Neural progenitor cell (in vitro differentiated cells): ENCODE measurements at regions not wholly inside any gene's neighbourhood (a gene's known extent, or its start where the extent isn't known, plus 50 kb on each side); places are given as distances from the start of the nearest gene placed in this dataset.

Experiments
- DNase-seq: peaks from one replicate; pipeline ENCODE4 v3.0.0-alpha.2; 2016; ENCODE audit warnings: low spot score
- H2AFZ ChIP-seq: fragments of 200-600 bp; sonication (generic); replicated peaks from 2 replicates; pipeline ENCODE4 v1.6.1; 2016; ENCODE audit warnings: antibody characterized with exemption
- H3F3A ChIP-seq: fragments of 200-600 bp; sonication (generic); 2 replicates; pipeline ENCODE4 v1.6.1; 2016; ENCODE audit warnings: antibody characterized with exemption, low read depth
- H3K27ac ChIP-seq: fragments of 200-600 bp; sonication (generic); 2 replicates; pipeline ENCODE4 v1.5.1; 2016; ENCODE audit warnings: mild to moderate bottlenecking
- H3K27me3 ChIP-seq: fragments of 200-600 bp; sonication (generic); 2 replicates; pipeline ENCODE4 v1.6.1; 2016; ENCODE audit warnings: mild to moderate bottlenecking, moderate library complexity
- H3K36me3 ChIP-seq: fragments of 200-600 bp; sonication (generic); 2 replicates; pipeline ENCODE4 v1.5.1; 2016
- H3K4me1 ChIP-seq: fragments of 200-600 bp; sonication (generic); 2 replicates; pipeline ENCODE4 v1.6.1; 2016; ENCODE audit warnings: mixed run types
- H3K4me2 ChIP-seq: fragments of 200-600 bp; sonication (generic); 2 replicates; pipeline ENCODE4 v1.6.1; 2016
- H3K4me3 ChIP-seq: fragments of 200-600 bp; sonication (generic); 2 replicates; pipeline ENCODE4 v1.5.1; 2016
- H3K79me2 ChIP-seq: fragments of 200-600 bp; sonication (generic); 2 replicates; pipeline ENCODE4 v1.6.1; 2016; ENCODE audit warnings: low read depth
- H3K9ac ChIP-seq: fragments of 200-600 bp; sonication (generic); 2 replicates; pipeline ENCODE4 v1.6.1; 2016
- H3K9me3 ChIP-seq: fragments of 200-600 bp; sonication (generic); 2 replicates; pipeline ENCODE4 v1.5.1; 2016; ENCODE audit warnings: low read depth
- H4K20me1 ChIP-seq: fragments of 200-600 bp; sonication (generic); 2 replicates; pipeline ENCODE4 v1.6.1; 2016; ENCODE audit warnings: low read depth
- H3K27ac Mint-ChIP-seq: 3 replicates; pipeline ENCODE4 v1.8.0; 2021; ENCODE audit warnings: mixed read lengths
- H3K27me3 Mint-ChIP-seq: 2 replicates; pipeline ENCODE4 v1.8.0; 2022; ENCODE audit warnings: low read depth, mild to moderate bottlenecking, inconsistent platforms, moderate library complexity, mixed read lengths; ENCODE audit not compliant: insufficient read depth
- H3K36me3 Mint-ChIP-seq: 3 replicates; pipeline ENCODE4 v1.8.0; 2021; ENCODE audit warnings: mixed read lengths
- H3K4me1 Mint-ChIP-seq: 3 replicates; pipeline ENCODE4 v1.8.0; 2021; ENCODE audit warnings: mixed read lengths
- H3K4me3 Mint-ChIP-seq: 3 replicates; pipeline ENCODE4 v1.8.0; 2021; ENCODE audit warnings: mild to moderate bottlenecking, moderate library complexity, mixed read lengths
- H3K9me3 Mint-ChIP-seq: 3 replicates; pipeline ENCODE4 v1.8.0; 2020; ENCODE audit warnings: mixed read lengths
- EZH2 ChIP-seq: fragments of 200-600 bp; sonication (generic); IDR thresholded peaks from 2 replicates; pipeline ENCODE4 v1.6.1; 2017; ENCODE audit warnings: antibody characterized with exemption, mild to moderate bottlenecking, moderate library complexity
- EZH2phosphoT487 ChIP-seq: fragments of 200-600 bp; sonication (generic); IDR thresholded peaks from 2 replicates; pipeline ENCODE4 v1.6.1; 2017; ENCODE audit warnings: antibody characterized with exemption
- TF ChIP-seq, protein P1 (sequence below): fragments of 200-600 bp; sonication (generic); IDR thresholded peaks from 2 replicates; pipeline ENCODE4 v1.5.1; 2017; ENCODE audit warnings: antibody characterized with exemption, mild to moderate bottlenecking

DNA sequence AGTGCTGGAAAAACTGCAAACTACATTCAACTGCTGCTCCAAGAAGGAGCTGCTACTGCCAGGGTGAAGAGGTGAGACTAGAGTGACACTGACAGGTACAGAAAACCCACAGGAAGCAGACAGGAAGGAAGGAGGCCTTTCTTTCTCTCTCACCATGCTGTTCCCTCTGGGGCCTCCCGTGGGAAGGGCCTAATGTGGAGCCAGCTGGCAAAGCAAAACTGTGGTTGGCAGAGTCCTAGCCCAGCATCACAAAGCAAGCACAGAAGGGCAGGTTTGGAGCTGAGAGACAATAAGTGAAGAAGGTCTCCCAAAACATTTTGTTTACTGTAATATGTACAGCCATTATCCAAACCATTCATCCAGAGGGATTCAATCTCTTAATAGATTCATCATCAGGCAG is 122.5 kb upstream of the MAX start:
- TF ChIP-seq EZH2 (no peak), EZH2phosphoT487 (no peak)
- TF ChIP-seq, protein P1, sequence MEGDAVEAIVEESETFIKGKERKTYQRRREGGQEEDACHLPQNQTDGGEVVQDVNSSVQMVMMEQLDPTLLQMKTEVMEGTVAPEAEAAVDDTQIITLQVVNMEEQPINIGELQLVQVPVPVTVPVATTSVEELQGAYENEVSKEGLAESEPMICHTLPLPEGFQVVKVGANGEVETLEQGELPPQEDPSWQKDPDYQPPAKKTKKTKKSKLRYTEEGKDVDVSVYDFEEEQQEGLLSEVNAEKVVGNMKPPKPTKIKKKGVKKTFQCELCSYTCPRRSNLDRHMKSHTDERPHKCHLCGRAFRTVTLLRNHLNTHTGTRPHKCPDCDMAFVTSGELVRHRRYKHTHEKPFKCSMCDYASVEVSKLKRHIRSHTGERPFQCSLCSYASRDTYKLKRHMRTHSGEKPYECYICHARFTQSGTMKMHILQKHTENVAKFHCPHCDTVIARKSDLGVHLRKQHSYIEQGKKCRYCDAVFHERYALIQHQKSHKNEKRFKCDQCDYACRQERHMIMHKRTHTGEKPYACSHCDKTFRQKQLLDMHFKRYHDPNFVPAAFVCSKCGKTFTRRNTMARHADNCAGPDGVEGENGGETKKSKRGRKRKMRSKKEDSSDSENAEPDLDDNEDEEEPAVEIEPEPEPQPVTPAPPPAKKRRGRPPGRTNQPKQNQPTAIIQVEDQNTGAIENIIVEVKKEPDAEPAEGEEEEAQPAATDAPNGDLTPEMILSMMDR = no peak
- Histone ChIP-seq H3K4me1 (peaks cover 48% of the 10 kb centered on the region), H2AFZ (peak overlapping the region; percentile 8), H3K27ac (no peak overlapping the region), H3K4me2 (no peak overlapping the region), H3K9ac (no peak overlapping the region), H3K9me3 (no peaks in the 10 kb centered on the region), H3K36me3 (no peaks in the 10 kb centered on the region), H3F3A (peaks cover 45% of the 10 kb centered on the region), H3K4me3 (no peak overlapping the region), H4K20me1 (no peaks in the 10 kb centered on the region), H3K27me3 (no peaks in the 10 kb centered on the region), H3K79me2 (no peaks in the 10 kb centered on the region)
- Mint-ChIP-seq H3K36me3 (no peaks in the 10 kb centered on the region), H3K4me1 (peaks cover 59% of the 10 kb centered on the region), H3K4me3 (no peak overlapping the region), H3K9me3 (peaks cover 9% of the 10 kb centered on the region), H3K27ac (peak overlapping the region; percentile 55), H3K27me3 (no peaks in the 10 kb centered on the region)
- no peak for DNase-seq

DNA sequence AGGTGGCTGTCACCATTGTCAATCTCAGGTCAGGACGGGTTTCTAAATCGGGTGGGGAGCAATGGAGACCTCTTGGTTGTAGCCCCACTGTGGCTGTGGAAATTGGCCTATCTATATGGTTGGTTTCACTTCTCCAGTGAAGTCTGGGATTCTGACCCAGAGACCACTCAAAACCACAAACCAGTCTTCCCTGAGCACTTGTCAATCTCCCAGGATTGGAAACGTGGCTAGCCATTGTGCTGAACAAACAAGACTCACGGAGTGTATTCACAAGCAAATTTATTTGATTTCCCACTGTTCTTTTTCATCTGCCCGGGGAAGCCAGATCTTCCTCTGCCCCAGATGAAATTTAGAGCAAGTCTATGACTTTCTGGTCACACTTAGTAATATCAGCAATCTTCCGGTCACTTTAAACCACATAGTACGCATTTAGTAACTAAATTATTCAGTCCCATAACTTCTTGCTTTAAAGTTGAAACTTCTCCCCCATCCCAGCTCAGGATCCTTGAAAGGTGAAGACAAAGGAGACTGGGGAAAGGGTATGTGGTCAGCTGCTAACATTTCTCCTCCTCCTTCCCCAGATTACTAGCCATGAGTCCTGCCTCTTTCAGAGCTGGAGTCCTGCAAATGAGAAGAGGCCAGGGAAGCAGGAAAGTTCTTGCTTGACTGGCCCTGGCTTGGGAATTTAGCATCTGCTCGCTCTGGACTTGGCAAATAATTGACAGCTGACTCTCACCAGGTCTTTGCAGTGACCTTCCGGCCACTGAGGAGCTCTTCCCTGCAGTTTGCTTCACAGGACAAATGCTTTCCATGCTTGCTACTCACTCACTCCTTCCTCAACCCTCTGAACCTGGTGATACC is 123.2 kb upstream of the MAX start:
- TF ChIP-seq EZH2 (no peak), EZH2phosphoT487 (no peak)
- TF ChIP-seq, protein P1 = no peak
- peaks cover 2% of the 10 kb centered on the region for H3K27me3 Mint-ChIP-seq
- H2AFZ ChIP-seq = peak overlapping the region; percentile 8
- no peak overlapping the region for H3K9ac ChIP-seq
- H3K4me2 ChIP-seq = peak overlapping the region; percentile 8
- H3K27me3 ChIP-seq = no peaks in the 10 kb centered on the region
- peaks cover 66% of the 10 kb centered on the region for H3K4me1 Mint-ChIP-seq
- no peaks in the 10 kb centered on the region for H3K9me3 ChIP-seq
- H3F3A ChIP-seq = peaks cover 53% of the 10 kb centered on the region
- peaks cover 55% of the 10 kb centered on the region for H3K4me1 ChIP-seq
- H3K36me3 ChIP-seq = no peaks in the 10 kb centered on the region
- no peaks in the 10 kb centered on the region for H4K20me1 ChIP-seq
- H3K9me3 Mint-ChIP-seq = peaks cover 4% of the 10 kb centered on the region
- no peaks in the 10 kb centered on the region for H3K36me3 Mint-ChIP-seq
- H3K27ac Mint-ChIP-seq = peak overlapping the region; percentile 92
- H3K4me3 ChIP-seq = no peak overlapping the region
- no peak for DNase-seq
- H3K27ac ChIP-seq = no peak overlapping the region
- H3K79me2 ChIP-seq = no peaks in the 10 kb centered on the region
- H3K4me3 Mint-ChIP-seq = peak overlapping the region; percentile 2

GRCh38 chr14:65226824-65227604 is 124.7 kb upstream of the MAX start:
- H3K4me2 ChIP-seq = peak overlapping the region; percentile 5
- no peaks in the 10 kb centered on the region for H3K9me3 Mint-ChIP-seq
- H3F3A ChIP-seq = peaks cover 61% of the 10 kb centered on the region
- H3K27me3 ChIP-seq = no peaks in the 10 kb centered on the region
- no peak overlapping the region for H3K4me3 Mint-ChIP-seq
- no peaks in the 10 kb centered on the region for H4K20me1 ChIP-seq
- peak overlapping the region; percentile 94 for H3K27ac Mint-ChIP-seq
- peak overlapping the region; percentile 14 for H3K27ac ChIP-seq
- no peak overlapping the region for H3K4me3 ChIP-seq
- H3K4me1 ChIP-seq = peaks cover 70% of the 10 kb centered on the region
- TF ChIP-seq EZH2phosphoT487 = no peak
- TF ChIP-seq EZH2 = no peak
- TF ChIP-seq, protein P1 = no peak
- peaks cover 72% of the 10 kb centered on the region for H3K4me1 Mint-ChIP-seq
- H3K36me3 ChIP-seq = no peaks in the 10 kb centered on the region
- no peak for DNase-seq
- no peak overlapping the region for H3K9ac ChIP-seq
- no peaks in the 10 kb centered on the region for H3K79me2 ChIP-seq
- H2AFZ ChIP-seq = no peak overlapping the region
- H3K36me3 Mint-ChIP-seq = no peaks in the 10 kb centered on the region
- peaks cover 2% of the 10 kb centered on the region for H3K27me3 Mint-ChIP-seq
- no peaks in the 10 kb centered on the region for H3K9me3 ChIP-seq
